Gastroesophageal sphincter (tissue), 4 donors: ENCODE measurements at regions not wholly inside any gene's neighbourhood (a gene's known extent, or its start where the extent isn't known, plus 50 kb on each side); places are given as distances from the start of the nearest gene placed in this dataset.

Source experiments
- ATAC-seq: fragments of 150-250 bp; one replicate; pipeline ENCODE4 v1.9.1; 2016; ENCODE audit warnings: mild to moderate bottlenecking, moderate library complexity
- H3K27ac ChIP-seq, 4 donors: fragments of 200-600 bp; sonication (generic) in 3 of 4; 1 replicate in 3 of 4; 2 replicates in 1 of 4; pipeline ENCODE4 v1.5.1; 2016 to 2019
- H3K27me3 ChIP-seq: fragments of 200-600 bp; sonication (generic); one replicate; pipeline ENCODE4 v1.5.1; 2019
- H3K36me3 ChIP-seq, 2 donors: fragments of 200-600 bp; sonication (generic); one replicate each; pipeline ENCODE4 v1.5.1; 2019; ENCODE audit warnings: control low read depth in 1 of 2
- H3K4me1 ChIP-seq, 3 donors: fragments of 200-600 bp; sonication (generic); 1 replicate in 2 of 3; 2 replicates in 1 of 3; pipeline ENCODE4 v1.5.1; 2016 to 2019; ENCODE audit warnings: control low read depth in 2 of 3
- H3K4me3 ChIP-seq, 2 donors: fragments of 200-600 bp; sonication (generic); one replicate each; pipeline ENCODE4 v1.5.1; 2019; ENCODE audit warnings: mild to moderate bottlenecking in 1 of 2, moderate library complexity in 1 of 2
- H3K9me3 ChIP-seq, 3 donors: fragments of 200-600 bp; sonication (generic); one replicate each; pipeline ENCODE4 v1.5.1; 2017 to 2019; ENCODE audit warnings: control low read depth in 2 of 3
- CTCF ChIP-seq, 4 experiments: fragments of 200-600 bp in 2 of 4; fragments of 450-650 bp in 2 of 4; sonication (generic) in 1 of 4; IDR thresholded peaks; one replicate each; pipeline ENCODE4 v1.5.1; 2017 to 2019; ENCODE audit warnings: antibody characterized with exemption in 4 of 4, mild to moderate bottlenecking in 2 of 4, moderate library complexity in 2 of 4
- EP300 ChIP-seq: sonication (generic); formaldehyde crosslinking; IDR thresholded peaks from one replicate; pipeline ENCODE4 v1.6.1; 2017; ENCODE audit warnings: antibody characterized with exemption, mild to moderate bottlenecking
- POLR2A ChIP-seq, 2 donors: fragments of 450-650 bp; IDR thresholded peaks; one replicate each; pipeline ENCODE4 v1.6.1; 2017; ENCODE audit warnings: antibody characterized with exemption in 2 of 2, mild to moderate bottlenecking in 2 of 2, moderate library complexity in 1 of 2
- POLR2AphosphoS5 ChIP-seq: sonication (generic); formaldehyde crosslinking; IDR thresholded peaks from one replicate; pipeline ENCODE4 v1.6.1; 2017; ENCODE audit warnings: antibody characterized with exemption
- WGBS, 2 donors: methylation state at CpG; one replicate each; pipeline ENCODE4 v1.1.5; 2018; ENCODE audit warnings: low coverage in 1 of 2; 5-methylcytosine and 5-hydroxymethylcytosine counted together

- ATAC-seq, result no peak
Observed at GRCh38 chr4:181958446-181958845, 284.8 kb upstream of the TENM3 start.

DNA sequence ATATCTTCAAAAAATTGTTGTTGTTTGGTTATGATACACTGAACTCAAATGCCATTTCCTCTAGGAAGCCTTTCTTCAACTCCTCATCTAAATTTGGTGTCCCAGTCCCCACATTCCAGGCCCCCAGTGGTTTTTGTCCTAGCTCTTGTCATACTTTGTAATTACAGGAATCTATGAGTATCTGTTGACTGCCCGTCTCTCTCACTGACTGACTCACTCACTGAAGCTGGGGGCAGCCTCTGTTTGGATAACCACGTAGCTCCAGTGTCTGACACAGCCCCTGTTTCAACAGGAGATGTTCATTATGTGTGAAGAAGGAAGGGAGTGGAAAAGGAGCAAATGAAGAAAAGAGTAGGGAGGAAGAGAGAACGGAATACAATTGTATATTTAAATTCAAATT is 284.1 kb upstream of the TENM3 start:
- TF ChIP-seq EP300 (no peak), POLR2AphosphoS5 (no peak), CTCF (IDR thresholded peaks at IDR 0.05) (no peak), POLR2A (IDR thresholded peaks at IDR 0.05) (no peak)
- Histone ChIP-seq H3K9me3 (no peaks in the 10 kb centered on the region), H3K27ac (no peak overlapping the region), H3K36me3 (no peaks in the 10 kb centered on the region), H3K4me1 (peaks cover 0 to 10% (median 0%) of the 10 kb centered on the region in 3 donors), H3K4me3 (no peak overlapping the region), H3K27me3 (no peaks in the 10 kb centered on the region)
- 58 to 63% methylated on average over 2 to 3 of the region's 3 CpGs for WGBS, 2 donors
- ATAC-seq, result no peak

More at GRCh38 chr4:181958446-181958845, 284.8 kb upstream of the TENM3 start:
- Histone ChIP-seq H3K36me3 (no peaks in the 10 kb centered on the region), H3K27ac (no peak overlapping the region), H3K4me3 (no peak overlapping the region), H3K9me3 (no peaks in the 10 kb centered on the region), H3K4me1 (peaks cover 0 to 10% (median 0%) of the 10 kb centered on the region in 3 donors), H3K27me3 (no peaks in the 10 kb centered on the region)
- WGBS, 2 donors, result 63 to 64% methylated on average over 2 of the region's 2 CpGs
- no peak for TF ChIP-seq POLR2A (IDR thresholded peaks at IDR 0.05)

DNA sequence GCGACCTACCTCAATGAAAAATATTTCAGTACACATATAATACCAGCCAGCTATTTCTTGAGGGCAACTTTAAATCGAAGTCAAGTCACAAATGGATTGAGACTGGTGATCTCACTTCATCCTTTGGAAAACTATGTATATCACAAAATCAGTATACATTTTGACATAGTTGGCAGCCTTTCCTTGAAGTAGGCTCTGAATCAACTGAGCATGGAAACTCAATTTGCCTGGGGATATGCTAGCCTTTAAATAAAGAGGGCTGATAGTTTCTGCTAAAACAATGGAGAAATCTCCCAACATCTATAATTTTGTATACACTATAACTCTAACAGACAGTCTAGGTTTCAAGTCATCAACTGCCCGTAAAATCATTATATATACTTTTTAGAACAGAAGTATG is 282.8 kb upstream of the TENM3 start:
- Histone ChIP-seq H3K27ac (no peak overlapping the region), H3K9me3 (no peaks in the 10 kb centered on the region), H3K4me1 (peaks cover 0 to 10% (median 0%) of the 10 kb centered on the region in 3 donors), H3K36me3 (no peaks in the 10 kb centered on the region), H3K4me3 (no peak overlapping the region), H3K27me3 (no peaks in the 10 kb centered on the region)
- TF ChIP-seq POLR2AphosphoS5, result no peak
- no peak for TF ChIP-seq CTCF (IDR thresholded peaks at IDR 0.05)
- TF ChIP-seq EP300, result no peak
- TF ChIP-seq POLR2A (IDR thresholded peaks at IDR 0.05), result no peak
- ATAC-seq, result no peak
- WGBS, 2 donors, result 76 to 80% methylated on average over 3 of the region's 3 CpGs

DNA sequence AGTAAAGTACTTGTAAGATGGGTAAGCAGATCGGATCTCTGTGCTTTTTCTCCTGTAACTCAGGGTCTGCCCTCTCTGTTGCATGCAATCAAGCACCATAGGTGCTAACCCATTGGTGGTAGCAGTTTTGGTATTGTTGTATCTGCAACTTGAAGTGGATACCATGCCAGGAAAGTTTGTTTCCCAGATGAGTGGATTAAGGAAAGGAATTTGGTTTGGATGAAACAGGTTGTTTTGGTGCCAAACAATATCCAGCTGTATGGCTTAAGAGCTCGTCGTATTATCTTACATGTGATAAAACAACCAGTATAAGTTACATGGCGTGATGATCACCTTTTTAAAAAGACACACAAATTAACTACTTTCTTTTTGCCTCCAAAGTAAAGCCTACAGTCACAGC is 280.9 kb upstream of the TENM3 start:
- TF ChIP-seq POLR2AphosphoS5 (no peak), EP300 (no peak), POLR2A (IDR thresholded peaks at IDR 0.05) (no peak), CTCF (IDR thresholded peaks at IDR 0.05) (no peak)
- H3K9me3 ChIP-seq, result no peaks in the 10 kb centered on the region
- no peaks in the 10 kb centered on the region for H3K36me3 ChIP-seq
- 53 to 74% methylated on average over 4 of the region's 4 CpGs for WGBS, 2 donors
- H3K4me3 ChIP-seq, result no peak overlapping the region
- peaks cover 0 to under 1% (median 0%) of the 10 kb centered on the region in 3 donors for H3K4me1 ChIP-seq
- no peaks in the 10 kb centered on the region for H3K27me3 ChIP-seq
- no peak overlapping the region for H3K27ac ChIP-seq
- no peak for ATAC-seq

- no peak for TF ChIP-seq POLR2AphosphoS5
- TF ChIP-seq POLR2A (IDR thresholded peaks at IDR 0.05), result no peak
- TF ChIP-seq EP300, result no peak
- TF ChIP-seq CTCF (IDR thresholded peaks at IDR 0.05), result no peak
- Histone ChIP-seq H3K4me3 (no peak overlapping the region), H3K4me1 (no peaks in the 10 kb centered on the region), H3K9me3 (no peaks in the 10 kb centered on the region), H3K36me3 (no peaks in the 10 kb centered on the region), H3K27me3 (no peaks in the 10 kb centered on the region), H3K27ac (no peak overlapping the region)
- WGBS, 2 donors, result 82 to 85% methylated on average over 7 to 8 of the region's 8 CpGs
- ATAC-seq, result no peak
Observed at GRCh38 chr4:181964731-181965130, 278.5 kb upstream of the TENM3 start.
